Neural cell (in vitro differentiated cells): ENCODE measurements at regions not wholly inside any gene's neighbourhood (a gene's known extent, or its start where the extent isn't known, plus 50 kb on each side); places are given as distances from the start of the nearest gene placed in this dataset.

Experiments
- H2AFZ ChIP-seq: fragments of 200-600, 300-800 bp; sonication (generic), shearing (Covaris generic); 2 replicates; pipeline ENCODE4 v1.6.0; 2014; ENCODE audit warnings: low read depth, mild to moderate bottlenecking, antibody characterized with exemption, low read length, moderate library complexity
- H3F3A ChIP-seq: fragments of 200-600 bp; shearing (Covaris generic); 2 replicates; pipeline ENCODE4 v1.6.1; 2016; ENCODE audit warnings: mild to moderate bottlenecking, moderate library complexity, mixed read lengths, antibody characterized with exemption, low read length; ENCODE audit not compliant: insufficient read depth, poor library complexity, severe bottlenecking
- H3K27ac ChIP-seq: fragments of 200-600, 300-800 bp; sonication (generic), shearing (Covaris generic); 2 replicates; pipeline ENCODE4 v1.5.1; 2014; ENCODE audit warnings: mild to moderate bottlenecking, low read length, moderate library complexity
- H3K27me3 ChIP-seq: fragments of 300-800, 200-600 bp; sonication (generic), shearing (Covaris generic); 2 replicates; pipeline ENCODE4 v1.6.0; 2014; ENCODE audit warnings: mild to moderate bottlenecking, low read depth, low read length, moderate library complexity; ENCODE audit not compliant: insufficient read depth
- H3K36me3 ChIP-seq: fragments of 300-800, 200-600 bp; sonication (generic), shearing (Covaris generic); 2 replicates; pipeline ENCODE4 v1.5.1; 2014; ENCODE audit warnings: mild to moderate bottlenecking, antibody characterized with exemption, low read length, moderate library complexity; ENCODE audit not compliant: insufficient read depth
- H3K4me2 ChIP-seq: fragments of 300-800, 200-600 bp; sonication (generic), shearing (Covaris generic); 2 replicates; pipeline ENCODE4 v1.6.0; 2014; ENCODE audit warnings: mild to moderate bottlenecking, low read length
- H3K4me3 ChIP-seq: fragments of 300-800, 200-600 bp; sonication (generic), shearing (Covaris generic); 2 replicates; pipeline ENCODE4 v1.5.1; 2014; ENCODE audit warnings: mild to moderate bottlenecking, low read length, moderate library complexity
- H3K79me2 ChIP-seq: fragments of 200-600 bp; shearing (Covaris generic); replicated peaks from 2 replicates; pipeline ENCODE4 v1.6.0; 2014; ENCODE audit warnings: mild to moderate bottlenecking, low read length, moderate library complexity; ENCODE audit not compliant: insufficient read depth
- H3K9ac ChIP-seq: fragments of 300-800, 200-600 bp; sonication (generic), shearing (Covaris generic); 2 replicates; pipeline ENCODE4 v1.6.1; 2016; ENCODE audit warnings: mild to moderate bottlenecking, low read length, mixed read lengths
- H3K9me2 ChIP-seq: fragments of 200-600 bp; shearing (Covaris generic); 2 replicates; pipeline ENCODE4 v1.6.1; 2016; ENCODE audit warnings: mild to moderate bottlenecking, low read length, mixed read lengths; ENCODE audit not compliant: insufficient read depth
- H3K9me3 ChIP-seq: fragments of 200-600, 300-800 bp; sonication (generic), shearing (Covaris generic); 2 replicates; pipeline ENCODE4 v1.6.1; 2016; ENCODE audit warnings: mild to moderate bottlenecking, mixed run types, low read length, moderate library complexity, mixed read lengths
- H4K20me1 ChIP-seq: fragments of 200-600 bp; shearing (Covaris generic); 2 replicates; pipeline ENCODE4 v1.6.1; 2016; ENCODE audit warnings: mild to moderate bottlenecking, mixed run types; ENCODE audit not compliant: insufficient read depth
- CTCF ChIP-seq: fragments of 450-650 bp; IDR thresholded peaks from 2 replicates; pipeline ENCODE4 v1.5.1; 2014; ENCODE audit warnings: antibody characterized with exemption, mild to moderate bottlenecking, moderate library complexity; ENCODE audit not compliant: poor library complexity, severe bottlenecking
- EP300 ChIP-seq: fragments of 450-650 bp; conservative IDR thresholded peaks from 2 replicates; pipeline ENCODE4 v1.6.1; 2014; ENCODE audit warnings: antibody characterized with exemption, mild to moderate bottlenecking, moderate library complexity; ENCODE audit not compliant: poor library complexity, severe bottlenecking
- EZH2 ChIP-seq: fragments of 200-600, 300-800 bp; shearing (Covaris generic), sonication (generic); IDR thresholded peaks from 2 replicates; pipeline ENCODE4 v1.6.1; 2014; ENCODE audit warnings: antibody characterized with exemption, low read length, borderline replicate concordance, mild to moderate bottlenecking; ENCODE audit not compliant: insufficient read depth, poor library complexity, severe bottlenecking
- MXI1 ChIP-seq: fragments of 450-650 bp; conservative IDR thresholded peaks from 2 replicates; pipeline ENCODE4 v1.6.1; 2014; ENCODE audit warnings: antibody characterized with exemption, mild to moderate bottlenecking; ENCODE audit not compliant: poor library complexity, severe bottlenecking
- POLR2AphosphoS5 ChIP-seq: IDR thresholded peaks from 2 replicates; pipeline ENCODE4 v1.6.1; 2012
- RAD21 ChIP-seq: fragments of 450-650 bp; conservative IDR thresholded peaks from 2 replicates; pipeline ENCODE4 v1.6.1; 2014; ENCODE audit warnings: antibody characterized with exemption, mild to moderate bottlenecking, moderate library complexity
- REST ChIP-seq: IDR thresholded peaks from 2 replicates; pipeline ENCODE4 v1.6.1; 2012; ENCODE audit warnings: borderline replicate concordance
- SMC3 ChIP-seq: fragments of 450-650 bp; conservative IDR thresholded peaks from 2 replicates; pipeline ENCODE4 v1.6.1; 2014; ENCODE audit warnings: antibody characterized with exemption, mild to moderate bottlenecking, moderate library complexity; ENCODE audit not compliant: poor library complexity
- TAF1 ChIP-seq: IDR thresholded peaks from 2 replicates; pipeline ENCODE4 v1.6.1; 2012; ENCODE audit warnings: low read depth

- Histone ChIP-seq H3K9me3 (no peaks in the 10 kb centered on the region), H3K9ac (no peak overlapping the region), H3K4me3 (no peak overlapping the region), H3K79me2 (no peaks in the 10 kb centered on the region), H3K9me2 (no peaks in the 10 kb centered on the region), H4K20me1 (no peaks in the 10 kb centered on the region), H3F3A (no peaks in the 10 kb centered on the region), H2AFZ (no peak overlapping the region), H3K4me2 (no peak overlapping the region), H3K27me3 (no peaks in the 10 kb centered on the region), H3K27ac (no peak overlapping the region), H3K36me3 (no peaks in the 10 kb centered on the region)
- TF ChIP-seq TAF1 = no peak
- TF ChIP-seq REST = no peak
- TF ChIP-seq POLR2AphosphoS5 = no peak
- TF ChIP-seq EP300 = no peak
- no peak for TF ChIP-seq CTCF
- no peak for TF ChIP-seq MXI1
- no peak for TF ChIP-seq EZH2
- TF ChIP-seq RAD21 = no peak
- no peak for TF ChIP-seq SMC3
Observed at GRCh38 chr13:85588359-85588758, 210.9 kb downstream of the SLITRK6 start.

- TF ChIP-seq POLR2AphosphoS5 (no peak), MXI1 (no peak), EZH2 (no peak), SMC3 (no peak), TAF1 (no peak), RAD21 (no peak), REST (no peak), CTCF (no peak), EP300 (no peak)
- Histone ChIP-seq H3K27ac (no peak overlapping the region), H3K79me2 (no peaks in the 10 kb centered on the region), H3K9me3 (no peaks in the 10 kb centered on the region), H3K36me3 (no peaks in the 10 kb centered on the region), H3K27me3 (no peaks in the 10 kb centered on the region), H3K9me2 (no peaks in the 10 kb centered on the region), H3K4me3 (no peak overlapping the region), H2AFZ (no peak overlapping the region), H3K4me2 (no peak overlapping the region), H3K9ac (no peak overlapping the region), H3F3A (no peaks in the 10 kb centered on the region), H4K20me1 (no peaks in the 10 kb centered on the region)
Observed at GRCh38 chr13:85586856-85587255, 212.4 kb downstream of the SLITRK6 start.
